Colonic mucosa (tissue), 4 donors: ENCODE measurements at regions not wholly inside any gene's neighbourhood (a gene's known extent, or its start where the extent isn't known, plus 50 kb on each side); places are given as distances from the start of the nearest gene placed in this dataset.

Experiments
- DNase-seq: peaks from one replicate; pipeline ENCODE4 v3.0.0-alpha.2; 2020
- H3K27ac ChIP-seq: fragments of 200-600 bp; one replicate; pipeline ENCODE4 v1.8.0; 2021
- H3K27me3 ChIP-seq: fragments of 200-600 bp; one replicate; pipeline ENCODE4 v1.8.0; 2021
- H3K36me3 ChIP-seq: fragments of 200-600 bp; one replicate; pipeline ENCODE4 v1.8.0; 2021
- H3K4me1 ChIP-seq: fragments of 200-600 bp; one replicate; pipeline ENCODE4 v1.8.0; 2021; ENCODE audit warnings: mild to moderate bottlenecking
- H3K4me3 ChIP-seq: fragments of 200-600 bp; one replicate; pipeline ENCODE4 v1.8.0; 2021
- H3K9ac ChIP-seq, 2 donors: one replicate each; pipeline ENCODE4 v1.7.0; 2013; ENCODE audit warnings: control low read depth in 2 of 2, low read depth in 2 of 2, low read length in 2 of 2
- H3K9me3 ChIP-seq: fragments of 200-600 bp; one replicate; pipeline ENCODE4 v1.8.0; 2021
- CTCF ChIP-seq: fragments of 200-600 bp; IDR thresholded peaks from one replicate; pipeline ENCODE4 v1.8.0; 2022; ENCODE audit warnings: antibody characterized with exemption, mild to moderate bottlenecking
- intact Hi-C: fragments of 100-400 bp; cut with DNase I; formaldehyde crosslinking; loops from one replicate; pipeline ENCODE4 v1.14.1; 2022
- donor health status: healthy.
- donor health status: DM: no; HTN: no; CAD: no.
- donor health status: DM: no; HTN: no; CAD: no.

- H3K36me3 ChIP-seq = no peaks in the 10 kb centered on the region
- H3K9ac ChIP-seq = no peak overlapping the region
- intact Hi-C loops = no loop called here
- H3K4me1 ChIP-seq = no peaks in the 10 kb centered on the region
- no peaks in the 10 kb centered on the region for H3K9me3 ChIP-seq
- no peak overlapping the region for H3K27ac ChIP-seq
- DNase-seq = no peak
- H3K27me3 ChIP-seq = no peaks in the 10 kb centered on the region
- TF ChIP-seq CTCF = no peak
- no peak overlapping the region for H3K4me3 ChIP-seq
These were observed 65.7 kb downstream of the SLITRK5 start for GRCh38 chr13:87736849-87737385.

GRCh38 chr13:87754097-87754496 is 82.9 kb downstream of the SLITRK5 start:
- DNase-seq = no peak
- no peak for TF ChIP-seq CTCF
- H3K9ac ChIP-seq = no peak overlapping the region
- no peaks in the 10 kb centered on the region for H3K27me3 ChIP-seq
- H3K36me3 ChIP-seq = no peaks in the 10 kb centered on the region
- intact Hi-C loops = no loop called here
- no peak overlapping the region for H3K27ac ChIP-seq
- no peaks in the 10 kb centered on the region for H3K9me3 ChIP-seq
- H3K4me1 ChIP-seq = no peaks in the 10 kb centered on the region
- H3K4me3 ChIP-seq = no peak overlapping the region

DNA sequence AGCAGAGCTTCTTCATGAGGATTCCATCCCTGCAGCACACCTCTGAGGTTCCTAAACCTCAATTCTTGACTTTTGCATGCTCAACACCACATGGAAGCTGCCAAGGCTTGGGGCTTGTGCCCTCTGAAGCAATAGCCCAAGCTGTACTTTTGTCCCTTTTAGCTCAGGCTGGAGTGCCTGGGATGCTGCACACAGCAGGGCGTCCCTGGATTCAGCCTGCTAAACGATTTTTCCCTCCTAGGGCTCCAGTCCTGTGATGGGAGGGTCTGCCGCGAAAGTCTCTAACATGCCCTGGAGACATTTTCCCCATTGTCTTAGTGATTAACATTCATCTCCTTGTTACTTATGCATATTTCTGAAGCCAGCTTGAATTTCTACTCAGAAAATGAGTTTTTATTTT is 98.3 kb downstream of the SLITRK5 start:
- no peak overlapping the region for H3K4me3 ChIP-seq
- H3K9ac ChIP-seq = no peak overlapping the region
- no peaks in the 10 kb centered on the region for H3K4me1 ChIP-seq
- H3K36me3 ChIP-seq = no peaks in the 10 kb centered on the region
- no peak for TF ChIP-seq CTCF
- no peaks in the 10 kb centered on the region for H3K27me3 ChIP-seq
- no peak for DNase-seq
- intact Hi-C loops = no loop called here
- no peak overlapping the region for H3K27ac ChIP-seq
- no peaks in the 10 kb centered on the region for H3K9me3 ChIP-seq

DNA sequence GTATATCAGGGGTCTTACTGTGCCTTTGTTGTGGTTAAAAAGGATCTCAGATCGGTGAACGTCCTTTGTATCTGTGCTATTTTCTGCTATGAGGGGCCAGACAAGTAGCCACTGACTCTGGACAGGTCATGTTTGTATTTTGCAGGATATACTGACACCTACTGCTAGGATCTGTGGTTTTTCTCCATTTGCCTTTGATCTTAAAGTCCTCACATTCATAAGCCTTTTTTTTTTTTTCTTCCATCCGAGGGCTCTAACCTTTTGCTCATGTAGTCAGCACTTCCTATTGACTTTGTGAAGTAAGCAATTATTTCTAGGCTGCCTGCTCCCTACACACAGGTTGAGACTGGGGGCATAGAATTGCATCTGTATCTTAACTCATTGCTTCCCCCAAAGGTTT is 106.2 kb downstream of the SLITRK5 start:
- Histone ChIP-seq H3K9me3 (no peaks in the 10 kb centered on the region), H3K27ac (no peak overlapping the region), H3K4me3 (no peak overlapping the region), H3K36me3 (no peaks in the 10 kb centered on the region), H3K4me1 (no peaks in the 10 kb centered on the region), H3K27me3 (no peaks in the 10 kb centered on the region), H3K9ac (no peak overlapping the region)
- intact Hi-C loops = no loop called here
- TF ChIP-seq CTCF = no peak
- no peak for DNase-seq

GRCh38 chr13:87778128-87778527 is 107.0 kb downstream of the SLITRK5 start:
- Histone ChIP-seq H3K4me3 (no peak overlapping the region), H3K27ac (no peak overlapping the region), H3K9ac (no peak overlapping the region), H3K4me1 (no peaks in the 10 kb centered on the region), H3K36me3 (no peaks in the 10 kb centered on the region), H3K27me3 (no peaks in the 10 kb centered on the region), H3K9me3 (no peaks in the 10 kb centered on the region)
- no peak for DNase-seq
- intact Hi-C loops = no loop called here
- no peak for TF ChIP-seq CTCF

GRCh38 chr13:87779426-87779825 is 108.3 kb downstream of the SLITRK5 start:
- no peak overlapping the region for H3K27ac ChIP-seq
- no peaks in the 10 kb centered on the region for H3K4me1 ChIP-seq
- no peaks in the 10 kb centered on the region for H3K36me3 ChIP-seq
- no peak for TF ChIP-seq CTCF
- H3K4me3 ChIP-seq = no peak overlapping the region
- intact Hi-C loops = no loop called here
- no peaks in the 10 kb centered on the region for H3K27me3 ChIP-seq
- H3K9me3 ChIP-seq = no peaks in the 10 kb centered on the region
- DNase-seq = no peak
- H3K9ac ChIP-seq = no peak overlapping the region
